PC-3 (cell line): ENCODE measurements at regions not wholly inside any gene's neighbourhood (a gene's known extent, or its start where the extent isn't known, plus 50 kb on each side); places are given as distances from the start of the nearest gene placed in this dataset.
A peak's percentile ranks its signal among the peaks of the same experiment; 100 is the strongest.
"Not testable (repeated sequence)": the region's sequence is repeated elsewhere in the genome, so short reads cannot be mapped to it uniquely, and the experiment has no call there.

ENCODE experiments used
- ATAC-seq: fragments of 200-7000 bp; cut with Tn5 transposase; 2 replicates; pipeline ENCODE4 v1.9.1; 2020; ENCODE audit warnings: mild to moderate bottlenecking, moderate library complexity
- BruUV-seq: library from RNA; stranded (reverse); fragments of 400-500 nt; replicated peaks from 2 replicates; lab custom pipeline; 2021; lab: Mats Ljungman, UMichigan
- CTCF ChIA-PET: fragments of 300-600 bp; sonication (Branson Sonifier 250); formaldehyde crosslinking; loops from one replicate; lab custom pipeline; 2022; ENCODE audit warnings: antibody characterized with exemption; lab: Charles Lee
- POLR2A ChIA-PET: fragments of 300-600 bp; sonication (Branson Sonifier 250); formaldehyde crosslinking; loops from one replicate; lab custom pipeline; 2022; ENCODE audit warnings: antibody characterized with exemption; ENCODE audit not compliant: unreplicated experiment; lab: Charles Lee
- DNase-seq: peaks from one replicate; pipeline ENCODE4 v3.0.0-alpha.2; 2015
- H2AFZ ChIP-seq: fragments of 300-600 bp; sonication (generic); 2 replicates; pipeline ENCODE4 v1.6.0; 2016; ENCODE audit warnings: antibody characterized with exemption, low read length
- H3F3A ChIP-seq: fragments of 300-600 bp; sonication (generic); one replicate; pipeline ENCODE4 v1.6.0; 2017; ENCODE audit warnings: antibody characterized with exemption, low read length, control low read depth, mild to moderate bottlenecking; ENCODE audit not compliant: unreplicated experiment
- H3K27ac ChIP-seq: fragments of 300-600 bp; sonication (generic); 2 replicates; pipeline ENCODE4 v1.5.1; 2016; ENCODE audit warnings: mild to moderate bottlenecking, low read length
- H3K27me3 ChIP-seq: fragments of 300-600 bp; sonication (generic); 2 replicates; pipeline ENCODE4 v1.6.1; 2016; ENCODE audit warnings: low read length, mixed read lengths
- H3K36me3 ChIP-seq: fragments of 300-600 bp; sonication (generic); 2 replicates; pipeline ENCODE4 v1.6.1; 2016; ENCODE audit warnings: low read depth, mixed run types, low read length, mixed read lengths
- H3K4me1 ChIP-seq: fragments of 300-600 bp; sonication (generic); 2 replicates; pipeline ENCODE4 v1.5.1; 2016; ENCODE audit warnings: low read length; ENCODE audit not compliant: insufficient read depth
- H3K4me2 ChIP-seq: fragments of 300-600 bp; sonication (generic); 2 replicates; pipeline ENCODE4 v1.6.0; 2016; ENCODE audit warnings: low read length
- H3K4me3 ChIP-seq: fragments of 300-600 bp; sonication (generic); 2 replicates; pipeline ENCODE4 v1.5.1; 2016; ENCODE audit warnings: mild to moderate bottlenecking, low read length, mixed read lengths
- H3K79me2 ChIP-seq: fragments of 300-600 bp; sonication (generic); 2 replicates; pipeline ENCODE4 v1.6.1; 2017; ENCODE audit warnings: low read length, mixed read lengths
- H3K9ac ChIP-seq: fragments of 300-600 bp; sonication (generic); 2 replicates; pipeline ENCODE4 v1.6.0; 2016; ENCODE audit warnings: mild to moderate bottlenecking, low read length
- H3K9me2 ChIP-seq: fragments of 300-600 bp; sonication (generic); replicated peaks from 2 replicates; pipeline ENCODE4 v1.6.1; 2016; ENCODE audit warnings: mixed run types, low read length, mixed read lengths
- H3K9me3 ChIP-seq: fragments of 300-600 bp; sonication (generic); 2 replicates; pipeline ENCODE4 v1.6.1; 2016; ENCODE audit warnings: low read length, mixed read lengths
- H4K20me1 ChIP-seq: fragments of 300-600 bp; sonication (generic); 2 replicates; pipeline ENCODE4 v1.6.1; 2016; ENCODE audit warnings: low read length, mixed read lengths
- CTCF ChIP-seq: fragments of 300-600 bp; sonication (generic); conservative IDR thresholded peaks from 2 replicates; pipeline ENCODE4 v1.5.1; 2017; ENCODE audit warnings: antibody characterized with exemption, low read depth, mild to moderate bottlenecking, low read length
- EZH2 ChIP-seq: fragments of 300-600 bp; sonication (generic); IDR thresholded peaks from one replicate; pipeline ENCODE4 v1.6.1; 2017; ENCODE audit warnings: antibody characterized with exemption, mild to moderate bottlenecking, low read length; ENCODE audit not compliant: unreplicated experiment
- EZH2phosphoT487 ChIP-seq: fragments of 300-600 bp; sonication (generic); IDR thresholded peaks from 2 replicates; pipeline ENCODE4 v1.6.1; 2018; ENCODE audit warnings: mild to moderate bottlenecking, antibody characterized with exemption, low read length, borderline replicate concordance
- intact Hi-C: fragments of 100-400 bp; cut with micrococcal nuclease; formaldehyde crosslinking; loops from 2 replicates; pipeline ENCODE4 v1.9.0; 2023

GRCh38 chr6:139981768-139982181 is 607.3 kb upstream of the CITED2 start:
- Histone ChIP-seq H3K79me2 (no peaks in the 10 kb centered on the region), H3K27ac (peak overlapping the region; percentile 75), H2AFZ (no peak overlapping the region), H3K9ac (0 out of 2 replicates have a peak overlapping the region, but pooled peaks have one; percentile 7), H3F3A (no peaks in the 10 kb centered on the region), H3K4me3 (peak overlapping the region; percentile 33; the same call in 1 of the 2 replicates), H3K36me3 (no peaks in the 10 kb centered on the region), H3K9me2 (no peaks in the 10 kb centered on the region), H3K4me2 (peak overlapping the region; percentile 61), H3K27me3 (no peaks in the 10 kb centered on the region), H3K9me3 (no peaks in the 10 kb centered on the region), H4K20me1 (no peaks in the 10 kb centered on the region), H3K4me1 (peaks cover 53% of the 10 kb centered on the region)
- BruUV-seq, result no TSS peak
- no peak for TF ChIP-seq EZH2
- ATAC-seq (peak; percentile 84), DNase-seq (peak; percentile 74)
- intact Hi-C loops, result loop anchor here (1.0 to 10.0 kb wide), 8 partner anchors 62 to 940 kb away; no protein-coding TSS in a partner anchor
- ChIA-PET POLR2A (interaction anchor here (1.0 kb wide), 1 partner anchor 607 kb away, joined by 3 read pairs; the partner anchor contains the start of gene CITED2), CTCF (interaction anchor here (1.2 kb wide), 1 partner anchor 505 kb away, joined by 3 read pairs; no protein-coding TSS in a partner anchor)

GRCh38 chr6:139981066-139981624 is 606.7 kb upstream of the CITED2 start:
- no peaks in the 10 kb centered on the region for H4K20me1 ChIP-seq
- H3K9me3 ChIP-seq, result no peaks in the 10 kb centered on the region
- no peaks in the 10 kb centered on the region for H3K79me2 ChIP-seq
- H3K9me2 ChIP-seq, result no peaks in the 10 kb centered on the region
- no peaks in the 10 kb centered on the region for H3K36me3 ChIP-seq
- H3K4me1 ChIP-seq, result peaks cover 53% of the 10 kb centered on the region
- ChIA-PET CTCF (interaction anchor here (1.2 kb wide), 1 partner anchor 506 kb away, joined by 3 read pairs; no protein-coding TSS in a partner anchor), POLR2A (no interaction called here)
- peak overlapping the region; percentile 75 for H3K27ac ChIP-seq
- H3K4me3 ChIP-seq, result no peak overlapping the region
- H3K27me3 ChIP-seq, result no peaks in the 10 kb centered on the region
- ATAC-seq, result no peak
- H3K9ac ChIP-seq, result no peak overlapping the region
- intact Hi-C loops, result loop anchor here (5.0 to 10.0 kb wide), 3 partner anchors 69 to 216 kb away; no protein-coding TSS in a partner anchor
- TF ChIP-seq EZH2, result no peak
- TF ChIP-seq CTCF, result no peak
- no peak for TF ChIP-seq EZH2phosphoT487
- BruUV-seq, result no TSS peak
- H2AFZ ChIP-seq, result no peak overlapping the region
- no peaks in the 10 kb centered on the region for H3F3A ChIP-seq
- DNase-seq, result no peak
- peak overlapping the region; percentile 61 for H3K4me2 ChIP-seq

GRCh38 chr6:139980631-139981030 is 606.2 kb upstream of the CITED2 start:
- BruUV-seq, H3K27me3 ChIP-seq, ATAC-seq, CTCF ChIA-PET, H3K27ac ChIP-seq, POLR2A ChIA-PET, H3K36me3 ChIP-seq, H4K20me1 ChIP-seq, H3K9me3 ChIP-seq, H3K79me2 ChIP-seq, H3K9me2 ChIP-seq, H3F3A ChIP-seq, DNase-seq, H2AFZ ChIP-seq, H3K4me2 ChIP-seq, H3K4me3 ChIP-seq, H3K9ac ChIP-seq: not testable (repeated sequence)
- intact Hi-C loops, result loop anchor here (5.0 to 10.0 kb wide), 3 partner anchors 68 to 216 kb away; no protein-coding TSS in a partner anchor
- peaks cover 53% of the 10 kb centered on the region for H3K4me1 ChIP-seq
